ENCODE measurements at regions not wholly inside any gene's neighbourhood (a gene's known extent, or its start where the extent isn't known, plus 50 kb on each side); places are given as distances from the start of the nearest gene placed in this dataset.

- no peaks in the 10 kb centered on the region for H3K36me3 ChIP-seq
- H3K4me3 ChIP-seq: no peak overlapping the region
- H3K4me1 ChIP-seq: no peaks in the 10 kb centered on the region
- DNase-seq (no peak), ATAC-seq (peak; percentile 83)
- H3K9me3 ChIP-seq: no peaks in the 10 kb centered on the region
- peak; percentile 77 for TF ChIP-seq CTCF (IDR thresholded peaks at IDR 0.05)
- H3K27ac ChIP-seq: no peak overlapping the region
- intact Hi-C loops (cut with DNase I): no loop called here
- no peaks in the 10 kb centered on the region for H3K27me3 ChIP-seq
Measured at GRCh38 chr4:54971474-54971950, 153.9 kb downstream of the KDR start.

GRCh38 chr4:54967289-54967688 lies 158.1 kb downstream of the KDR start:
- TF ChIP-seq CTCF (IDR thresholded peaks at IDR 0.05): no peak
- no peak overlapping the region for H3K27ac ChIP-seq
- H3K4me1 ChIP-seq: no peaks in the 10 kb centered on the region
- DNase-seq: no peak
- no peak overlapping the region for H3K4me3 ChIP-seq
- no peaks in the 10 kb centered on the region for H3K36me3 ChIP-seq
- H3K9me3 ChIP-seq: no peaks in the 10 kb centered on the region
- H3K27me3 ChIP-seq: no peaks in the 10 kb centered on the region
- intact Hi-C loops (cut with DNase I): no loop called here
- no peak for ATAC-seq

GRCh38 chr4:54961357-54961975 lies 163.9 kb downstream of the KDR start:
- no peaks in the 10 kb centered on the region for H3K27me3 ChIP-seq
- H3K36me3 ChIP-seq: no peaks in the 10 kb centered on the region
- ATAC-seq (peak; percentile 34), DNase-seq (no peak)
- no peaks in the 10 kb centered on the region for H3K9me3 ChIP-seq
- intact Hi-C loops (cut with DNase I): no loop called here
- no peak overlapping the region for H3K27ac ChIP-seq
- peak; percentile 60 for TF ChIP-seq CTCF (IDR thresholded peaks at IDR 0.05)
- H3K4me3 ChIP-seq: no peak overlapping the region
- H3K4me1 ChIP-seq: no peaks in the 10 kb centered on the region

- no peak overlapping the region for H3K27ac ChIP-seq
- TF ChIP-seq CTCF (IDR thresholded peaks at IDR 0.05): no peak
- H3K4me3 ChIP-seq: no peak overlapping the region
- H3K4me1 ChIP-seq: no peaks in the 10 kb centered on the region
- no peaks in the 10 kb centered on the region for H3K27me3 ChIP-seq
- DNase-seq (no peak), ATAC-seq (no peak)
- H3K36me3 ChIP-seq: no peaks in the 10 kb centered on the region
- H3K9me3 ChIP-seq: no peaks in the 10 kb centered on the region
- intact Hi-C loops (cut with DNase I): no loop called here
Measured at GRCh38 chr4:54959651-54960116, 165.7 kb downstream of the KDR start.

DNA sequence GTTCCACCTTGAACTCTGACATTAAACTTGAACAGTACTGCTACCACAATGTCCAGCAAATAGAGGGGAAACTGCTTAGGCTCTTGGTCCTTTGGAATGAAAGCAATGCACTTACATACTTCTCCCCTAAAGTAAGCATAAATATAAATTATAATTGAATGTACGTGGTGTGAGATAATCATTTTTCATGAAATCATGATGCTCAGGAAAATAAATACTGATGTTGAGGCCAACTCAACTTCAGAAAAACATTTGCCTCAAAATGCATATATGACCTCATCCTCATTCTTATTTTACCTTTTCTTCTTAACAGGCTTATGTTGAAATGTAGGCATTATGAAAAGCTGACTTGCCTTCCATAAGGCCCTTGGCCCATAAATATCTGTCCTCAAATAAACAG lies 166.3 kb downstream of the KDR start:
- Histone ChIP-seq H3K4me3 (no peak overlapping the region), H3K4me1 (no peaks in the 10 kb centered on the region), H3K27me3 (no peaks in the 10 kb centered on the region), H3K27ac (no peak overlapping the region), H3K36me3 (no peaks in the 10 kb centered on the region), H3K9me3 (no peaks in the 10 kb centered on the region)
- TF ChIP-seq CTCF (IDR thresholded peaks at IDR 0.05): no peak
- DNase-seq (no peak), ATAC-seq (no peak)
- intact Hi-C loops (cut with DNase I): no loop called here

DNA sequence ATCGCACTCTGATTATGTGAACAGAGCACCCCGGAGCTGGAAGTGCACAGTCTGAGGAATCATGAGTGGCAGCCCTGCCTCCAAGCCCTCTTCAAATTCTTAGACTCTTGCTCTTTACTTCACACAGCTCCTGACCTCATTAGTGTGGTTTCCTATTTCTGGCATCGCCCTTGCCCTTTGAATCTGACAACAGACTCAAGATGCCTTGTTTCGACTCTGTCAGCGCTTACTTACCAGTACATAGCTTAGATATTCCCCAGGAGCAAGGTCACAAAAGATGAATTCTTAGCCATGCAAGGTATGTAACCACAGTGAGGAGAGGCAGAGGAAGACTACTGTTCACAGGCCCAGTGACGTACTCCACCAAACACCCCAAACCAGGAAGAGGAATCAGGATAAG lies 167.2 kb downstream of the KDR start:
- ATAC-seq: peak; percentile 41

More for the DNA sequence above, 167.2 kb downstream of the KDR start:
- H3K27me3 ChIP-seq: no peaks in the 10 kb centered on the region
- intact Hi-C loops (cut with DNase I): no loop called here
- H3K4me1 ChIP-seq: no peaks in the 10 kb centered on the region
- no peaks in the 10 kb centered on the region for H3K9me3 ChIP-seq
- no peak for DNase-seq
- no peaks in the 10 kb centered on the region for H3K36me3 ChIP-seq
- H3K4me3 ChIP-seq: no peak overlapping the region
- TF ChIP-seq CTCF (IDR thresholded peaks at IDR 0.05): no peak
- no peak overlapping the region for H3K27ac ChIP-seq

All from upper lobe of right lung (tissue), 1 donor.